HG02610 (cell line): ENCODE measurements at regions not wholly inside any gene's neighbourhood (a gene's known extent, or its start where the extent isn't known, plus 50 kb on each side); places are given as distances from the start of the nearest gene placed in this dataset.

ENCODE experiments used
- ATAC-seq: cut with Tn5 transposase; IDR thresholded peaks from one replicate; pipeline ENCODE4 v1.9.1; 2021; ENCODE audit warnings: mild to moderate bottlenecking, moderate library complexity; ENCODE audit not compliant: unreplicated experiment

GRCh38 chr5:18872978-18873377 is 1115.0 kb downstream of the CDH18 start:
- no peak for ATAC-seq

GRCh38 chr5:18876565-18876964 is 1111.4 kb downstream of the CDH18 start:
- no peak for ATAC-seq

GRCh38 chr5:18881615-18882014 is 1106.4 kb downstream of the CDH18 start:
- ATAC-seq: no peak

GRCh38 chr5:18882154-18882553 is 1105.8 kb downstream of the CDH18 start:
- ATAC-seq: no peak

- ATAC-seq: no peak
Observed at GRCh38 chr5:18888821-18889220, 1099.2 kb downstream of the CDH18 start.

GRCh38 chr5:18900644-18901043 is 1087.4 kb downstream of the CDH18 start:
- ATAC-seq: no peak

- no peak for ATAC-seq
Observed at GRCh38 chr5:18920966-18921365, 1067.0 kb downstream of the CDH18 start.

GRCh38 chr5:18932081-18932480 is 1055.9 kb downstream of the CDH18 start:
- no peak for ATAC-seq

- ATAC-seq: no peak
Observed at GRCh38 chr5:18944771-18945170, 1043.2 kb downstream of the CDH18 start.

- no peak for ATAC-seq
Observed at GRCh38 chr5:18954239-18954638, 1033.8 kb downstream of the CDH18 start.

GRCh38 chr5:18959535-18959934 is 1028.5 kb downstream of the CDH18 start:
- no peak for ATAC-seq

- no peak for ATAC-seq
Observed at GRCh38 chr5:18961234-18961633, 1026.8 kb downstream of the CDH18 start.

GRCh38 chr5:18965893-18966292 is 1022.1 kb downstream of the CDH18 start:
- ATAC-seq: no peak

- no peak for ATAC-seq
Observed at GRCh38 chr5:18967637-18968036, 1020.4 kb downstream of the CDH18 start.

- no peak for ATAC-seq
Observed at GRCh38 chr5:18968966-18969365, 1019.0 kb downstream of the CDH18 start.

GRCh38 chr5:18970000-18970399 is 1018.0 kb downstream of the CDH18 start:
- ATAC-seq: no peak

GRCh38 chr5:18972177-18972576 is 1015.8 kb downstream of the CDH18 start:
- no peak for ATAC-seq

GRCh38 chr5:18975624-18976023 is 1012.4 kb downstream of the CDH18 start:
- ATAC-seq: no peak

GRCh38 chr5:18977880-18978279 is 1010.1 kb downstream of the CDH18 start:
- no peak for ATAC-seq

- ATAC-seq: no peak
Observed at GRCh38 chr5:18984559-18985080, 1003.4 kb downstream of the CDH18 start.

- ATAC-seq: no peak
Observed at GRCh38 chr5:18985171-18985758, 1002.7 kb downstream of the CDH18 start.

- no peak for ATAC-seq
Observed at GRCh38 chr5:18987101-18987500, 1000.9 kb downstream of the CDH18 start.

- ATAC-seq: no peak
Observed at GRCh38 chr5:18990852-18991251, 997.1 kb downstream of the CDH18 start.
